DOHH2 (cell line): ENCODE measurements at regions not wholly inside any gene's neighbourhood (a gene's known extent, or its start where the extent isn't known, plus 50 kb on each side); places are given as distances from the start of the nearest gene placed in this dataset.

Experiments
- H3F3A ChIP-seq: fragments of 200-600 bp; sonication (generic), shearing (Covaris generic); 2 replicates; pipeline ENCODE4 v1.6.0; 2016; ENCODE audit warnings: antibody characterized with exemption, mild to moderate bottlenecking; ENCODE audit not compliant: control insufficient read depth, insufficient read depth
- H3K27ac ChIP-seq: fragments of 200-600 bp; sonication (generic); 2 replicates; pipeline ENCODE4 v1.5.1; 2014; ENCODE audit warnings: low read depth, mild to moderate bottlenecking, low read length, moderate library complexity
- H3K27me3 ChIP-seq: fragments of 200-600 bp; sonication (generic); 2 replicates; pipeline ENCODE4 v1.6.1; 2014; ENCODE audit warnings: mild to moderate bottlenecking, low read length, mixed read lengths; ENCODE audit not compliant: control insufficient read depth
- H3K36me3 ChIP-seq: fragments of 200-600 bp; sonication (generic); 2 replicates; pipeline ENCODE4 v1.6.1; 2014; ENCODE audit warnings: mild to moderate bottlenecking, low read length, moderate library complexity, mixed read lengths; ENCODE audit not compliant: control insufficient read depth
- H3K4me1 ChIP-seq: fragments of 200-600 bp; sonication (generic); 2 replicates; pipeline ENCODE4 v1.6.1; 2014; ENCODE audit warnings: mild to moderate bottlenecking, low read length, mixed read lengths; ENCODE audit not compliant: control insufficient read depth
- H3K4me2 ChIP-seq: fragments of 200-600 bp; sonication (generic); 2 replicates; pipeline ENCODE4 v1.6.0; 2014; ENCODE audit warnings: mild to moderate bottlenecking, low read length, moderate library complexity
- H3K4me3 ChIP-seq: fragments of 200-600 bp; sonication (generic); 2 replicates; pipeline ENCODE4 v1.5.1; 2014; ENCODE audit warnings: mild to moderate bottlenecking, low read length, mixed read lengths
- H3K79me2 ChIP-seq: fragments of 200-600 bp; sonication (generic); 2 replicates; pipeline ENCODE4 v1.6.1; 2014; ENCODE audit warnings: mild to moderate bottlenecking, low read length, mixed read lengths; ENCODE audit not compliant: control insufficient read depth
- H3K9me2 ChIP-seq: fragments of 200-600 bp; sonication (generic); replicated peaks from 2 replicates; pipeline ENCODE4 v1.6.1; 2014; ENCODE audit warnings: mild to moderate bottlenecking, low read length, mixed read lengths; ENCODE audit not compliant: control insufficient read depth
- H3K9me3 ChIP-seq: fragments of 200-600 bp; sonication (generic); 2 replicates; pipeline ENCODE4 v1.6.1; 2014; ENCODE audit warnings: antibody characterized with exemption, low read length, mixed read lengths; ENCODE audit not compliant: control insufficient read depth, insufficient read depth
- H4K20me1 ChIP-seq: fragments of 200-600 bp; sonication (generic); 2 replicates; pipeline ENCODE4 v1.6.0; 2014; ENCODE audit warnings: low read depth, mild to moderate bottlenecking, antibody characterized with exemption, low read length, moderate library complexity; ENCODE audit not compliant: control insufficient read depth, insufficient read depth
- CTCF ChIP-seq: fragments of 200-600 bp; sonication (generic); IDR thresholded peaks from one replicate; pipeline ENCODE4 v1.5.1; 2014; ENCODE audit warnings: antibody characterized with exemption, mild to moderate bottlenecking, low read depth, low read length; ENCODE audit not compliant: poor library complexity, severe bottlenecking
- EZH2phosphoT487 ChIP-seq: fragments of 200-600 bp; sonication (generic); IDR thresholded peaks from 2 replicates; pipeline ENCODE4 v1.6.1; 2017; ENCODE audit warnings: borderline replicate concordance, mild to moderate bottlenecking, antibody characterized with exemption, low read length, moderate library complexity, mixed read lengths

GRCh38 chr7:155381852-155382801 is 75.8 kb upstream of the EN2 start:
- H3F3A ChIP-seq = no peaks in the 10 kb centered on the region
- no peaks in the 10 kb centered on the region for H3K4me1 ChIP-seq
- H3K9me3 ChIP-seq = no peaks in the 10 kb centered on the region
- H3K9me2 ChIP-seq = no peaks in the 10 kb centered on the region
- no peaks in the 10 kb centered on the region; the same call in 1 of the 2 replicates for H4K20me1 ChIP-seq
- no peak for TF ChIP-seq CTCF
- TF ChIP-seq EZH2phosphoT487 = no peak
- H3K27ac ChIP-seq = no peak overlapping the region
- no peak overlapping the region for H3K4me2 ChIP-seq
- H3K4me3 ChIP-seq = no peak overlapping the region
- no peaks in the 10 kb centered on the region for H3K79me2 ChIP-seq
- H3K27me3 ChIP-seq = peaks cover 46% of the 10 kb centered on the region
- no peaks in the 10 kb centered on the region for H3K36me3 ChIP-seq

DNA sequence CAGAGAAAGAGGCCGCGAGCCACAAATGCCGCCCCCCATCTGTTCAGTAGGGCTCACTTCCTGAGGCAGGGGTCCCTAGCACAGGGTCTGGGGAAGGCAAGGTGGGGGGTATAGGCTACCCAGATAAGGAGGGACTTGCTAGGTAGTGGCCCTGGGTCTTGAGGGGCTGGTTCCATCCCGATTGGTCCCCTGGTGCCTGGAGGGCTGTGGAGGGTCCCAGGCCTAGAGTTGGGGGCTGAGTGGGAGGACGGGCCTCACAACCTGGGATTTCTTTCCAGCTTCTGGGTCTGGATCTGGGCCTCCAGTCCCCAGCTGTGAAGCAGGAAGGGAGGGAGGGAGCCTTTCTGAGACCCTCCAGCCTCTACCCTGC is 75.1 kb upstream of the EN2 start:
- Histone ChIP-seq H3F3A (no peaks in the 10 kb centered on the region), H3K27ac (no peak overlapping the region), H3K36me3 (no peaks in the 10 kb centered on the region), H3K4me3 (no peak overlapping the region), H3K79me2 (no peaks in the 10 kb centered on the region), H3K27me3 (peaks cover 39% of the 10 kb centered on the region), H4K20me1 (no peaks in the 10 kb centered on the region; the same call in 1 of the 2 replicates), H3K9me2 (no peaks in the 10 kb centered on the region), H3K9me3 (no peaks in the 10 kb centered on the region), H3K4me1 (no peaks in the 10 kb centered on the region), H3K4me2 (no peak overlapping the region)
- TF ChIP-seq EZH2phosphoT487 = no peak
- TF ChIP-seq CTCF = no peak

- Histone ChIP-seq H3K9me2 (no peaks in the 10 kb centered on the region), H3K4me2 (no peak overlapping the region), H3K27ac (no peak overlapping the region), H4K20me1 (no peaks in the 10 kb centered on the region; the same call in 1 of the 2 replicates), H3F3A (no peaks in the 10 kb centered on the region), H3K79me2 (no peaks in the 10 kb centered on the region), H3K4me3 (no peak overlapping the region), H3K4me1 (no peaks in the 10 kb centered on the region), H3K27me3 (peaks cover 28% of the 10 kb centered on the region), H3K9me3 (no peaks in the 10 kb centered on the region), H3K36me3 (no peaks in the 10 kb centered on the region)
- TF ChIP-seq CTCF = no peak
- TF ChIP-seq EZH2phosphoT487 = no peak
Measured at GRCh38 chr7:155383756-155384491, 74.0 kb upstream of the EN2 start.
